GM18505 (cell line): ENCODE measurements at regions not wholly inside any gene's neighbourhood (a gene's known extent, or its start where the extent isn't known, plus 50 kb on each side); places are given as distances from the start of the nearest gene placed in this dataset.

ENCODE experiments used
- ATAC-seq: cut with Tn5 transposase; IDR thresholded peaks from one replicate; pipeline ENCODE4 v1.9.1; 2021; ENCODE audit not compliant: unreplicated experiment
- POLR2A ChIP-seq: IDR thresholded peaks from 4 replicates; pipeline ENCODE4 v1.6.1; 2011; ENCODE audit warnings: borderline replicate concordance; ENCODE audit not compliant: insufficient read depth, insufficient read length; ENCODE audit errors: extremely low read depth

DNA sequence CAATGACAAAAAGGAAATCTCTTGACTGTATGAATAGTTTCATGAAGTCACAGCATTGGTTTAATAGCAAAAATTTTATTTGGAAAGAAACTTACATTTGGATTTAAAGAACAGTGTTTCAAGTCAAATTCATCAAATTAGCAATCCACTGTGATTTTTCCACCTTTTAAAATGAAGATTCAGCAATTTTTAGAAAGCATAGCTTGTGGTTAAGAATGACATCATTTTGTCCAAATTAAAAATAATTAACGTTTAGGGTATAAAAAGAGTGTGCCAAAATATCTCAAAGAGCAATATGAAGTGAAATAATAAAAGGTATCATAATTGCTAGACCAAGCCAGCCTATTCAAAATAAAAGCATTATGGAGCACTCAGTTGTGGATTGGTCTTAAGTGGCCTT, 114.6 kb downstream of the PAX1 start:
- no peak for ATAC-seq

DNA sequence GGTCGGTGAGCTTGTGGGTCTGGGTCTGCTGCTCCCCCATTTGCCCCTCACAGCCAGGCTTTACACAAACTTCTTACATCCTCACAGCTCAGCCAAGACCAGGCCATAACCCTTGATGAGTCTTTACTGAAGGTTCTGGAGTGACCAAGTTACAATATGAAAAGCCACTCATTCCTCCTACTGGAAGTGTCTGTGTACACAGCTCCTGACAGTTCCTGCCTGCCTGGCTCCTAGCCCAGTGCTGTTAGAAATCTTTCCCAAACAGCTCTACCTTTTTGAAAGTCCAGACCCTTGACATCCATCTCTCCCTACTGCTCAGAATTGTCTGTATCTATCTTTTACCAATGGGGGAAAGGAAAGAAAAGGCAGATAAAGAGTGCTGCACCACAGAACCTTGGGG, 106.9 kb downstream of the PAX1 start:
- TF ChIP-seq POLR2A = no peak
- ATAC-seq = no peak

More for the DNA sequence above, 114.6 kb downstream of the PAX1 start:
- TF ChIP-seq POLR2A = no peak

DNA sequence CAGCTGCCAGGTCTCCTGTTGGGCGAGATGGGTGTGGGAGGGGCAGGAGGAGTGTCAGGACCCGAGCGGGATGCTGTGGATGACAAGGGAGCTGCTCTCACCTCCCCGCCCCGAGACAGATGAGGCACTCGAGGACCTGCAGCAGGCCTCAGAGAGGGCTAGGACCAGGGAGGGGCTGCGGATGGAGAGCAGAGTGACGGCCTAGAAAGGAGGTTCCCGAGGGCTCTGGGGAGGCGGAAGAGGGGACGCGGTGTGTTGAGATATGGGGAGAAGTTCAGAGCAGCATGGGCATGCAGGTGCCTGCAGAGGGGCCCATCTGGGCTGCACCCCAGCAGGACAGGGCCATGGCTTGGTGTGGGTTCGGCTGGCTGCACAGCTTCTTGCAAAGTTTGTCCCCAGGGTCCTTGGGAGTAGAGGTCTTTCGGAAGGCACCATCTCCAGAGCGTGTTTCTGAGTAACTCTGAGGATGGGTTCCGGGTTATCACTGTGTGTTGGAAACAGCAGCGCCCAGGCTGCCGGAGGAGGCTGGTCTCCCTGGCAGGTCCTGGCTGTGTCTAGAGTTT, 104.6 kb downstream of the PAX1 start:
- no peak for ATAC-seq

DNA sequence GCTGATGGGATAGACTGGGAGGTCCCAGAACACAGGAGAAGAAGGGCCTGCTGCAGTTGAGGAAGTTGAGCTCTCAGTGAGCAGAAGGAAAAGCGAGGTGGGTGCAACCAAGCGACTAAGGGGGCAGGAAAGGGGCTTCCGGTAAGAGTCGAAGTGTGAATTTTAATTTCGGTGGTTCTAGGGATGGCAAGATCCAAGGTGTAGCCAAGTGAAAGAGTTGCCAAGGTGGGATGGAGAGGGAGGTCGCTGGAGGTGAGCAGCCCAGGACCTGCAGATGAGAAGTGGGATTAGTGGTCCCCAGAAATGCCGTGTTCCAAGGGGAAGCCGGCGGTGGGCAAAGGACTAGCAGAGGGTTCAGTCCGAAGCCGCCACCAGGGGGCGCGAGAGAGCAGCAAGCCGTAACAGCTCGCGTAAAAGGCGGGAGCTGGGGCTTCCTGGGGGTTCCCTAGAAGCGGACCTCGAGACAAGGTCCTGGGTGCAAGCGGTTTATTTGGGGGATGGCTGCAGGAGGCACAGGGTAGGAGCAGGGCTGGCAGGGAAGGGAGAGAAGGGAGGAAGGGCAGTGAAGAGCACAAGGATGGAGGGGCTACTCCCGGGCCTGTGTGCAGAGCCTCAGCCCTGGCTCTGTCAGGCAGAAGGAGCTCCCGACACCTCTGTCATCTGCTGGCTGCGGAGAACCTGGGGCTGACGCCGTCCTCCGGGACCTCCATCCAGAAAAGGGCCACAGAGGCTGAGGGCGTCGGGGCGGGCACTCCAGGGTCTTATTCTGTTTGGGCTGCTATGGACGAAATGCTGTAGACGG, 103.6 kb downstream of the PAX1 start:
- no peak for ATAC-seq
- no peak for TF ChIP-seq POLR2A

More for the DNA sequence above, 104.6 kb downstream of the PAX1 start:
- TF ChIP-seq POLR2A = no peak

DNA sequence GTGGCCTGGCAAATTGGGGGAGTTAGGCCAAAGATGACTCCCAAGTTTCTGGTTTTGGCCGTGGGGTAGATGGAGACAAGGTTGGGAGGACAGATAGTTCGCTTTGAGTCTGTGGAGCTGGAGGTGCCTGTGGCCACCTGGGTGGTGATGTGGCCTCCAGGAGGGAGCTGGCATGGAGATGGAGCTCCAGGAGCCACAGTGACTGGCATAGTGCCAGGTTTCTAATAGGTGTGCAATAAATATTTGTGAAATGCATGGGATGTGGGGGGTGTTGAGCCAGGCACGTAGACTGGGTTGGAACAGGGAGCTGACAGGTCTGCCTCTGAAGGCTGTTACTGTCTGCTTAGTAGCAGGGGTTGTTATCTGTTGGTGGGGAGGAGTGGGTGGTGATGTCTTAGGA, 102.7 kb downstream of the PAX1 start:
- TF ChIP-seq POLR2A = no peak
- no peak for ATAC-seq

GRCh38 chr20:21804802-21805201, 99.3 kb downstream of the PAX1 start:
- no peak for ATAC-seq
- no peak for TF ChIP-seq POLR2A

GRCh38 chr20:21801193-21801592, 95.7 kb downstream of the PAX1 start:
- TF ChIP-seq POLR2A = no peak
- ATAC-seq = no peak

- ATAC-seq = no peak
- TF ChIP-seq POLR2A = no peak
Observed at GRCh38 chr20:21798384-21798783, 92.9 kb downstream of the PAX1 start.

DNA sequence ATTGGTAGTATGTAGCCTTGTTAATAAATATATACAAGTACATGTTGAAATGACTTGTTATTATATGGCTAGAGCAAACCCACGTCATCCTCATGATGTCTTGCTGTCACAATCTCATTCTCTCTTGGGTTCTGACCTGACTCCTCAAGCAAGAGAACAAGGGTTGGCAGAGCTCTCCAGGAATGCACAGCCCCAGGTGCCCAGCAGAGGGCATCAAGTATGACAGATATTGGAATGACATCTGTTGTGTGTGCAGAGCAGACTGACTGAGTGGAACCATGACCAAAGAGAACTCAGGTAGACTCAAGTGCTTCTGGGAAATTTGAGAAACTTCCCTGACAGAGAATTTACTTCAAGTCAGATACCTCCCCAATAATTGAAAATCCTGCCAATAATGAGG, 90.6 kb downstream of the PAX1 start:
- no peak for ATAC-seq
- no peak for TF ChIP-seq POLR2A

GRCh38 chr20:21788082-21788481, 82.6 kb downstream of the PAX1 start:
- no peak for TF ChIP-seq POLR2A
- no peak for ATAC-seq

DNA sequence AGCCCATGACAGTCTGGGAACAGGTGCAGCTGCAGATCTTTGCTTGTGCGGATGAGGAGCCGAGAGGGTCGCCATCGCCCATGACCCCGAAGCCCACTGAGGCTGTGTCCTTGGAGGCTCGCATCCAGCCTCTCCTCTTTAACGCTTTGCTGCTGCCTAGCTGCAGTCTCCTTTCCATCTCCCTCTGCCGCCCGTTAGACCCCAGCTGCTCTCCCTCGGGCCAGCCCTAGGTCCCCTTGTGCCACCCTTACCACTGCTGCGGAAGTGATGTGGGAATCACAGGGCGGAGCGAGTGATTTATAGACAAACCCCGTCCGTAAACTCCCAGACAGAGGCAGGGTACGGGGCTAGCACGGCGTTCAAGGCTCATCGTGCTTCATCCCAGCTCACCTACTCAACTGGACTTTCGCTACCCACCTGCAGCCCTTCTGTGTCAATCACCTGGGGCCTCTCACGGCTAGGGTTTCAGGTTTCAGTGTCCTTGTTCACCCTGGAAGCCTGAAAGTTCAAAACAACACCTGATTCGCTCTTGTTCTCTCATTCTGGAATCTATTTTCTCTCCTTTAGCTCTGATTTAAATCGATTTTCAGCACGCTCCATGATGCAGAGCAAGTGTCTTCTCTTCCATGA, 76.1 kb downstream of the PAX1 start:
- TF ChIP-seq POLR2A = no peak
- ATAC-seq = no peak

- TF ChIP-seq POLR2A = no peak
- ATAC-seq = no peak
Observed at GRCh38 chr20:21780528-21780927, 75.1 kb downstream of the PAX1 start.
